GM23338 (cell line): ENCODE measurements at regions not wholly inside any gene's neighbourhood (a gene's known extent, or its start where the extent isn't known, plus 50 kb on each side); places are given as distances from the start of the nearest gene placed in this dataset.

Experiments
- ATAC-seq: fragments of 200-7000 bp; cut with Tn5 transposase; 3 replicates; pipeline ENCODE4 v1.9.1; 2020
- DNase-seq: peaks from one replicate; pipeline ENCODE4 v3.0.0-alpha.2; 2015; ENCODE audit warnings: low spot score
- H2AFZ ChIP-seq: fragments of 200-600 bp; sonication (generic); 2 replicates; pipeline ENCODE4 v1.8.0; 2016; ENCODE audit warnings: antibody characterized with exemption, mild to moderate bottlenecking, moderate library complexity
- H3F3A ChIP-seq: fragments of 200-600 bp; sonication (generic); replicated peaks from 2 replicates; pipeline ENCODE4 v1.8.0; 2017; ENCODE audit warnings: antibody characterized with exemption, mixed run types, low read depth
- H3K27ac ChIP-seq: fragments of 200-600 bp; sonication (generic); 2 replicates; pipeline ENCODE4 v1.6.1; 2016; ENCODE audit warnings: low read depth
- H3K27me3 ChIP-seq: fragments of 200-600 bp; sonication (generic); 2 replicates; pipeline ENCODE4 v1.8.0; 2016; ENCODE audit warnings: mild to moderate bottlenecking, mixed run types, moderate library complexity; ENCODE audit not compliant: insufficient read depth
- H3K36me3 ChIP-seq: fragments of 200-600 bp; sonication (generic); 2 replicates; pipeline ENCODE4 v1.8.0; 2016; ENCODE audit warnings: mild to moderate bottlenecking; ENCODE audit not compliant: insufficient read depth
- H3K4me1 ChIP-seq: fragments of 200-600 bp; sonication (generic); 2 replicates; pipeline ENCODE4 v1.8.0; 2016; ENCODE audit warnings: mild to moderate bottlenecking, moderate library complexity; ENCODE audit not compliant: insufficient read depth
- H3K4me2 ChIP-seq: fragments of 200-600 bp; sonication (generic); 2 replicates; pipeline ENCODE4 v1.7.1; 2017; ENCODE audit warnings: mixed run types
- H3K4me3 ChIP-seq: fragments of 200-600 bp; sonication (generic); 2 replicates; pipeline ENCODE4 v1.6.1; 2016; ENCODE audit warnings: mixed run types
- H3K79me2 ChIP-seq: fragments of 200-600 bp; sonication (generic); replicated peaks from 2 replicates; pipeline ENCODE4 v1.8.0; 2017; ENCODE audit warnings: mild to moderate bottlenecking; ENCODE audit not compliant: insufficient read depth
- H3K9me2 ChIP-seq: fragments of 200-600 bp; sonication (generic); 2 replicates; pipeline ENCODE4 v1.8.0; 2017; ENCODE audit not compliant: insufficient read depth
- H4K20me1 ChIP-seq: fragments of 200-600 bp; sonication (generic); replicated peaks from 2 replicates; pipeline ENCODE4 v1.8.0; 2017; ENCODE audit warnings: mild to moderate bottlenecking; ENCODE audit not compliant: insufficient read depth
- H3K27ac Mint-ChIP-seq: 2 replicates; pipeline ENCODE4 v1.8.0; 2020; ENCODE audit warnings: inconsistent platforms, mild to moderate bottlenecking, moderate library complexity, mixed read lengths
- H3K27me3 Mint-ChIP-seq: 3 replicates; pipeline ENCODE4 v1.8.0; 2022; ENCODE audit warnings: low read depth, mild to moderate bottlenecking, moderate library complexity, mixed read lengths, inconsistent platforms; ENCODE audit not compliant: insufficient read depth, poor library complexity
- H3K36me3 Mint-ChIP-seq: 3 replicates; pipeline ENCODE4 v1.8.0; 2021; ENCODE audit warnings: low read depth, mild to moderate bottlenecking, inconsistent platforms, moderate library complexity, mixed read lengths
- H3K4me1 Mint-ChIP-seq: 3 replicates; pipeline ENCODE4 v1.8.0; 2020; ENCODE audit warnings: mild to moderate bottlenecking, inconsistent platforms, mixed read lengths
- H3K4me3 Mint-ChIP-seq: 3 replicates; pipeline ENCODE4 v1.8.0; 2021; ENCODE audit warnings: moderate library complexity, mild to moderate bottlenecking, inconsistent platforms, mixed read lengths
- H3K9me3 Mint-ChIP-seq: 3 replicates; pipeline ENCODE4 v1.8.0; 2020; ENCODE audit warnings: moderate library complexity, mild to moderate bottlenecking, inconsistent platforms, mixed read lengths
- CREB1 ChIP-seq: fragments of 250-450 bp; sonication (Bioruptor Pico); IDR thresholded peaks from 2 replicates; pipeline ENCODE4 v1.5.0; 2020; ENCODE audit warnings: low read depth, mild to moderate bottlenecking, moderate library complexity
- ETS1 ChIP-seq: IDR thresholded peaks from 2 replicates; pipeline ENCODE4 v1.6.1; 2016; ENCODE audit warnings: antibody characterized with exemption
- EZH2 ChIP-seq: fragments of 200-600 bp; sonication (generic); IDR thresholded peaks from one replicate; pipeline ENCODE4 v1.8.0; 2017; ENCODE audit warnings: antibody characterized with exemption, mild to moderate bottlenecking, low read depth; ENCODE audit not compliant: unreplicated experiment
- EZH2phosphoT487 ChIP-seq: fragments of 200-600 bp; sonication (generic); IDR thresholded peaks from one replicate; pipeline ENCODE4 v1.8.1; 2018; ENCODE audit warnings: antibody characterized with exemption; ENCODE audit not compliant: unreplicated experiment
- JUNB ChIP-seq: IDR thresholded peaks from one replicate; pipeline ENCODE4 v1.6.1; 2016; ENCODE audit warnings: antibody characterized with exemption; ENCODE audit not compliant: unreplicated experiment
- NANOG ChIP-seq: IDR thresholded peaks from 2 replicates; pipeline ENCODE4 v1.6.1; 2016; ENCODE audit warnings: antibody characterized with exemption, borderline replicate concordance
- POLR2AphosphoS5 ChIP-seq: IDR thresholded peaks from 2 replicates; pipeline ENCODE4 v1.6.1; 2016; ENCODE audit warnings: antibody characterized with exemption, low read depth
- STAT1 ChIP-seq: IDR thresholded peaks from one replicate; pipeline ENCODE4 v1.6.1; 2016; ENCODE audit warnings: antibody characterized with exemption; ENCODE audit not compliant: unreplicated experiment
- ZNF114 ChIP-seq: fragments of 250-450 bp; sonication (Bioruptor Pico); IDR thresholded peaks from 2 replicates; pipeline ENCODE4 v1.5.0; 2020; ENCODE audit warnings: mild to moderate bottlenecking, moderate library complexity
- ZNF331 ChIP-seq: fragments of 250-450 bp; sonication (Bioruptor Pico); IDR thresholded peaks from 2 replicates; pipeline ENCODE4 v1.5.0; 2020; ENCODE audit warnings: low read depth, mild to moderate bottlenecking, moderate library complexity
- ZNF462 ChIP-seq: fragments of 250-450 bp; sonication (Bioruptor Pico); IDR thresholded peaks from 2 replicates; pipeline ENCODE4 v1.5.0; 2020; ENCODE audit warnings: mild to moderate bottlenecking, moderate library complexity
- TF ChIP-seq, protein P1 (sequence below), 2 experiments: fragments of 200-600 bp in 1 of 2; sonication (generic) in 1 of 2; conservative IDR thresholded peaks; 2 replicates each; pipeline versions ENCODE4 v1.5.1 to v1.6.1; 2016 to 2017; ENCODE audit warnings: antibody characterized with exemption in 2 of 2, low read depth in 2 of 2, mild to moderate bottlenecking in 2 of 2, moderate library complexity in 1 of 2
- TF ChIP-seq, protein P2 (sequence below): IDR thresholded peaks from one replicate; pipeline ENCODE4 v1.6.1; 2018; ENCODE audit warnings: antibody characterized with exemption; ENCODE audit not compliant: unreplicated experiment

- Histone ChIP-seq H3K4me2 (no peak overlapping the region), H4K20me1 (no peaks in the 10 kb centered on the region), H3K36me3 (no peaks in the 10 kb centered on the region), H3K9me2 (no peaks in the 10 kb centered on the region), H3K27me3 (no peaks in the 10 kb centered on the region), H2AFZ (no peak overlapping the region), H3K4me3 (no peak overlapping the region), H3F3A (no peaks in the 10 kb centered on the region), H3K27ac (no peak overlapping the region), H3K4me1 (no peaks in the 10 kb centered on the region), H3K79me2 (no peaks in the 10 kb centered on the region)
- H3K27me3 Mint-ChIP-seq: no peaks in the 10 kb centered on the region
- TF ChIP-seq, protein P1, sequence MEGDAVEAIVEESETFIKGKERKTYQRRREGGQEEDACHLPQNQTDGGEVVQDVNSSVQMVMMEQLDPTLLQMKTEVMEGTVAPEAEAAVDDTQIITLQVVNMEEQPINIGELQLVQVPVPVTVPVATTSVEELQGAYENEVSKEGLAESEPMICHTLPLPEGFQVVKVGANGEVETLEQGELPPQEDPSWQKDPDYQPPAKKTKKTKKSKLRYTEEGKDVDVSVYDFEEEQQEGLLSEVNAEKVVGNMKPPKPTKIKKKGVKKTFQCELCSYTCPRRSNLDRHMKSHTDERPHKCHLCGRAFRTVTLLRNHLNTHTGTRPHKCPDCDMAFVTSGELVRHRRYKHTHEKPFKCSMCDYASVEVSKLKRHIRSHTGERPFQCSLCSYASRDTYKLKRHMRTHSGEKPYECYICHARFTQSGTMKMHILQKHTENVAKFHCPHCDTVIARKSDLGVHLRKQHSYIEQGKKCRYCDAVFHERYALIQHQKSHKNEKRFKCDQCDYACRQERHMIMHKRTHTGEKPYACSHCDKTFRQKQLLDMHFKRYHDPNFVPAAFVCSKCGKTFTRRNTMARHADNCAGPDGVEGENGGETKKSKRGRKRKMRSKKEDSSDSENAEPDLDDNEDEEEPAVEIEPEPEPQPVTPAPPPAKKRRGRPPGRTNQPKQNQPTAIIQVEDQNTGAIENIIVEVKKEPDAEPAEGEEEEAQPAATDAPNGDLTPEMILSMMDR (conservative IDR thresholded peaks at IDR 0.05; ENCODE audit: low read depth in 2 of 2): no peak
- TF ChIP-seq EZH2phosphoT487: no peak
- no peak for TF ChIP-seq CREB1 (CRISPR knock-in tag)
- no peak for TF ChIP-seq EZH2
- TF ChIP-seq STAT1: no peak
- TF ChIP-seq JUNB: no peak
- TF ChIP-seq ZNF114: no peak
- no peak for TF ChIP-seq POLR2AphosphoS5
- TF ChIP-seq, protein P2, sequence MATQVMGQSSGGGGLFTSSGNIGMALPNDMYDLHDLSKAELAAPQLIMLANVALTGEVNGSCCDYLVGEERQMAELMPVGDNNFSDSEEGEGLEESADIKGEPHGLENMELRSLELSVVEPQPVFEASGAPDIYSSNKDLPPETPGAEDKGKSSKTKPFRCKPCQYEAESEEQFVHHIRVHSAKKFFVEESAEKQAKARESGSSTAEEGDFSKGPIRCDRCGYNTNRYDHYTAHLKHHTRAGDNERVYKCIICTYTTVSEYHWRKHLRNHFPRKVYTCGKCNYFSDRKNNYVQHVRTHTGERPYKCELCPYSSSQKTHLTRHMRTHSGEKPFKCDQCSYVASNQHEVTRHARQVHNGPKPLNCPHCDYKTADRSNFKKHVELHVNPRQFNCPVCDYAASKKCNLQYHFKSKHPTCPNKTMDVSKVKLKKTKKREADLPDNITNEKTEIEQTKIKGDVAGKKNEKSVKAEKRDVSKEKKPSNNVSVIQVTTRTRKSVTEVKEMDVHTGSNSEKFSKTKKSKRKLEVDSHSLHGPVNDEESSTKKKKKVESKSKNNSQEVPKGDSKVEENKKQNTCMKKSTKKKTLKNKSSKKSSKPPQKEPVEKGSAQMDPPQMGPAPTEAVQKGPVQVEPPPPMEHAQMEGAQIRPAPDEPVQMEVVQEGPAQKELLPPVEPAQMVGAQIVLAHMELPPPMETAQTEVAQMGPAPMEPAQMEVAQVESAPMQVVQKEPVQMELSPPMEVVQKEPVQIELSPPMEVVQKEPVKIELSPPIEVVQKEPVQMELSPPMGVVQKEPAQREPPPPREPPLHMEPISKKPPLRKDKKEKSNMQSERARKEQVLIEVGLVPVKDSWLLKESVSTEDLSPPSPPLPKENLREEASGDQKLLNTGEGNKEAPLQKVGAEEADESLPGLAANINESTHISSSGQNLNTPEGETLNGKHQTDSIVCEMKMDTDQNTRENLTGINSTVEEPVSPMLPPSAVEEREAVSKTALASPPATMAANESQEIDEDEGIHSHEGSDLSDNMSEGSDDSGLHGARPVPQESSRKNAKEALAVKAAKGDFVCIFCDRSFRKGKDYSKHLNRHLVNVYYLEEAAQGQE: no peak
- TF ChIP-seq ZNF462 (CRISPR knock-in tag): no peak
- TF ChIP-seq ETS1: no peak
- TF ChIP-seq NANOG: no peak
- no peak for TF ChIP-seq ZNF331
- no peak overlapping the region for H3K4me3 Mint-ChIP-seq
- no peak for ATAC-seq
- no peak overlapping the region for H3K27ac Mint-ChIP-seq
- no peaks in the 10 kb centered on the region for H3K9me3 Mint-ChIP-seq
- no peaks in the 10 kb centered on the region for H3K4me1 Mint-ChIP-seq
- DNase-seq: no peak
- H3K36me3 Mint-ChIP-seq: peaks cover 14% of the 10 kb centered on the region; the same call in 2 of the 3 replicates
Observed at GRCh38 chr12:86931714-86932113, 675.5 kb upstream of the MGAT4C start.
